Endothelial cell of umbilical vein (primary cell): ENCODE measurements at regions not wholly inside any gene's neighbourhood (a gene's known extent, or its start where the extent isn't known, plus 50 kb on each side); places are given as distances from the start of the nearest gene placed in this dataset.

ENCODE experiments used
- BruUV-seq: library from RNA; stranded (reverse); fragments of 400-500 nt; replicated peaks from 2 replicates; lab custom pipeline; 2021; lab: Mats Ljungman, UMichigan
- CTCF ChIA-PET: fragments of 300-600, 350-600 bp; sonication (Branson Sonifier 250); formaldehyde crosslinking; loops from one replicate; lab custom pipeline; 2021; ENCODE audit warnings: antibody characterized with exemption, inconsistent platforms; lab: Charles Lee
- POLR2A ChIA-PET: fragments of 300-600, 350-600 bp; sonication (Branson Sonifier 250); formaldehyde crosslinking; loops from one replicate; lab custom pipeline; 2021; ENCODE audit warnings: antibody characterized with exemption, inconsistent platforms; lab: Charles Lee
- DNase-seq: peaks from one replicate; pipeline ENCODE4 v3.0.0-alpha.2; 2011; ENCODE audit warnings: low read depth, low spot score
- FAIRE-seq: peaks from 2 replicates; lab custom pipeline; 2011; peaks lifted over from hg19 to GRCh38; lab: Jason Lieb, UNC
- H2AFZ ChIP-seq: 2 replicates; pipeline ENCODE4 v1.6.0; 2012; ENCODE audit warnings: low read depth, low read length, control low read depth, inconsistent platforms
- H3K27ac ChIP-seq: 2 replicates; pipeline ENCODE4 v1.5.1; 2011; ENCODE audit warnings: low read depth, mild to moderate bottlenecking, control low read depth, low read length, moderate library complexity; ENCODE audit not compliant: insufficient read depth
- H3K27me3 ChIP-seq, 2 experiments: 2 replicates each; pipeline versions ENCODE4 v1.6.0 to v1.6.1; 2011; ENCODE audit warnings: low read length in 2 of 2, mixed read lengths in 1 of 2; ENCODE audit not compliant: control insufficient read depth in 2 of 2, insufficient read depth in 2 of 2
- H3K36me3 ChIP-seq, 2 experiments: 2 replicates in 1 of 2; 3 replicates in 1 of 2; pipeline ENCODE4 v1.5.1; 2011; ENCODE audit warnings: low read length in 2 of 2, mild to moderate bottlenecking in 1 of 2, moderate library complexity in 1 of 2; ENCODE audit not compliant: control insufficient read depth in 2 of 2, insufficient read depth in 2 of 2; ENCODE audit errors: extremely low read depth in 1 of 2
- H3K4me1 ChIP-seq: 3 replicates; pipeline ENCODE4 v1.5.1; 2011; ENCODE audit warnings: mild to moderate bottlenecking, low read length; ENCODE audit not compliant: control insufficient read depth, insufficient read depth; ENCODE audit errors: extremely low read depth
- H3K4me2 ChIP-seq: 2 replicates; pipeline ENCODE4 v1.6.1; 2011; ENCODE audit warnings: low read length, control low read depth, mixed read lengths; ENCODE audit not compliant: insufficient read depth
- H3K4me3 ChIP-seq, 3 experiments: fragments of 200-600 bp in 1 of 3; sonication (generic), shearing (Covaris generic) in 1 of 3; replicated peaks in 1 of 3; 2 replicates each; pipeline ENCODE4 v1.5.1; 2011 to 2016; ENCODE audit warnings: control low read depth in 3 of 3, low read length in 3 of 3, mild to moderate bottlenecking in 2 of 3, inconsistent platforms in 1 of 3, low read depth in 1 of 3, moderate library complexity in 1 of 3; ENCODE audit not compliant: insufficient read depth in 1 of 3
- H3K79me2 ChIP-seq: 2 replicates; pipeline ENCODE4 v1.6.0; 2012; ENCODE audit warnings: low read length, inconsistent platforms; ENCODE audit not compliant: control insufficient read depth, insufficient read depth
- H3K9ac ChIP-seq: replicated peaks from 2 replicates; pipeline ENCODE3; 2011; ENCODE audit warnings: low read length, control low read depth; ENCODE audit not compliant: insufficient read depth; ENCODE audit errors: extremely low read depth
- H3K9me1 ChIP-seq: replicated peaks from 3 replicates; pipeline ENCODE4 v1.6.0; 2011; ENCODE audit warnings: mild to moderate bottlenecking, low read length; ENCODE audit not compliant: control insufficient read depth, insufficient read depth; ENCODE audit errors: extremely low read depth
- H3K9me3 ChIP-seq: replicated peaks from 2 replicates; pipeline ENCODE4 v1.5.1; 2012; ENCODE audit warnings: low read length, inconsistent platforms; ENCODE audit not compliant: control insufficient read depth, insufficient read depth
- H4K20me1 ChIP-seq: replicated peaks from 2 replicates; pipeline ENCODE3; 2011; ENCODE audit warnings: mild to moderate bottlenecking, low read length; ENCODE audit not compliant: control insufficient read depth, insufficient read depth; ENCODE audit errors: extremely low read depth
- EZH2 ChIP-seq: IDR thresholded peaks from 2 replicates; pipeline ENCODE4 v1.6.1; 2012; ENCODE audit warnings: borderline replicate concordance, low read depth, mild to moderate bottlenecking, moderate library complexity, low read length, inconsistent platforms; ENCODE audit not compliant: severe bottlenecking
- GATA2 ChIP-seq: IDR thresholded peaks from 2 replicates; pipeline ENCODE4 v1.7.0; 2011; ENCODE audit warnings: low read depth, mild to moderate bottlenecking, moderate library complexity, mixed read lengths, low read length; ENCODE audit not compliant: insufficient read length, insufficient read depth
- POLR2A ChIP-seq: IDR thresholded peaks from 2 replicates; pipeline ENCODE4 v1.6.1; 2012; ENCODE audit warnings: low read depth, mild to moderate bottlenecking, control low read depth, low read length
- POLR2AphosphoS5 ChIP-seq: IDR thresholded peaks from 2 replicates; pipeline ENCODE4 v1.6.1; 2012; ENCODE audit warnings: low read depth, mild to moderate bottlenecking, control low read depth, low read length, moderate library complexity; ENCODE audit not compliant: insufficient read depth
- dilution Hi-C: fragments of 300-500 bp; cut with MboI; formaldehyde crosslinking; loops from one replicate; pipeline ENCODE4 v1.15.0; 2019; ENCODE audit warnings: low sequenced_read_pairs; ENCODE audit not compliant: extremely low pct_ligation_motif_present
- intact Hi-C: fragments of 100-400 bp; cut with micrococcal nuclease; formaldehyde crosslinking; loops from one replicate; pipeline ENCODE4 v1.10.0; 2022
- TF ChIP-seq, protein P1 (sequence below), 2 donors: IDR thresholded peaks; 1 replicate in 1 of 2; 2 replicates in 1 of 2; pipeline ENCODE4 v1.5.1; 2011; ENCODE audit warnings: low read length in 2 of 2, mild to moderate bottlenecking in 2 of 2, moderate library complexity in 2 of 2, control low read depth in 1 of 2, inconsistent platforms in 1 of 2, low read depth in 1 of 2; ENCODE audit not compliant: insufficient read depth in 1 of 2; ENCODE audit errors: extremely low read depth in 1 of 2
- TF ChIP-seq, protein P2 (sequence below): IDR thresholded peaks from 2 replicates; pipeline ENCODE4 v1.6.1; 2011; ENCODE audit not compliant: insufficient read depth, insufficient read length

DNA sequence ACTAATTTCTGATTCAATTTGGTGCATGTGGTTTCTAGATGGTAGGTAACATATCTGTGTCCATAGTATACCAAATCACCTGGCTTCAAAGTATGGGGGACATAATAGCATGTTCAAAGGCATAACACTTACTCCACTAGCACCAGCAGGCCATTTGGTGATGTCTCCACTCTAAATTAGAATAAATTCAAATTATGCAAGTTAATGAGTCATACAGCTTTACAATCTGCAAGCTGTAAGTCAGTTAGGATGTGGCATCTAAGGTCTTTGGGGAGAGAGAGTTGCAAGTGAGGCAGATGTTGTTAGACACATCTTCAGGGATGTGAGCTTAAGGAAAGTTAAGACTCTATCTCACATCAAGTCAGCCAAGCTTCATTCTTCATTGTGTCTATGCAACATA is 506.4 kb upstream of the GRM3 start:
- Histone ChIP-seq H3K9ac (no peak overlapping the region), H3K36me3 (no peaks in the 10 kb centered on the region), H3K4me3 (no peak overlapping the region), H3K79me2 (no peaks in the 10 kb centered on the region), H3K9me1 (no peaks in the 10 kb centered on the region), H3K27me3 (no peaks in the 10 kb centered on the region), H4K20me1 (no peaks in the 10 kb centered on the region), H2AFZ (no peak overlapping the region), H3K27ac (no peak overlapping the region), H3K4me1 (no peaks in the 10 kb centered on the region), H3K4me2 (no peak overlapping the region), H3K9me3 (peaks cover 2% of the 10 kb centered on the region)
- no peak for TF ChIP-seq POLR2A
- TF ChIP-seq, protein P1, sequence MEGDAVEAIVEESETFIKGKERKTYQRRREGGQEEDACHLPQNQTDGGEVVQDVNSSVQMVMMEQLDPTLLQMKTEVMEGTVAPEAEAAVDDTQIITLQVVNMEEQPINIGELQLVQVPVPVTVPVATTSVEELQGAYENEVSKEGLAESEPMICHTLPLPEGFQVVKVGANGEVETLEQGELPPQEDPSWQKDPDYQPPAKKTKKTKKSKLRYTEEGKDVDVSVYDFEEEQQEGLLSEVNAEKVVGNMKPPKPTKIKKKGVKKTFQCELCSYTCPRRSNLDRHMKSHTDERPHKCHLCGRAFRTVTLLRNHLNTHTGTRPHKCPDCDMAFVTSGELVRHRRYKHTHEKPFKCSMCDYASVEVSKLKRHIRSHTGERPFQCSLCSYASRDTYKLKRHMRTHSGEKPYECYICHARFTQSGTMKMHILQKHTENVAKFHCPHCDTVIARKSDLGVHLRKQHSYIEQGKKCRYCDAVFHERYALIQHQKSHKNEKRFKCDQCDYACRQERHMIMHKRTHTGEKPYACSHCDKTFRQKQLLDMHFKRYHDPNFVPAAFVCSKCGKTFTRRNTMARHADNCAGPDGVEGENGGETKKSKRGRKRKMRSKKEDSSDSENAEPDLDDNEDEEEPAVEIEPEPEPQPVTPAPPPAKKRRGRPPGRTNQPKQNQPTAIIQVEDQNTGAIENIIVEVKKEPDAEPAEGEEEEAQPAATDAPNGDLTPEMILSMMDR (IDR thresholded peaks at IDR 0.05; ENCODE audit: extremely low read depth in 1 of 2, insufficient read depth in 1 of 2, low read depth in 1 of 2, low read length in 2 of 2), result no peak
- TF ChIP-seq, protein P2, sequence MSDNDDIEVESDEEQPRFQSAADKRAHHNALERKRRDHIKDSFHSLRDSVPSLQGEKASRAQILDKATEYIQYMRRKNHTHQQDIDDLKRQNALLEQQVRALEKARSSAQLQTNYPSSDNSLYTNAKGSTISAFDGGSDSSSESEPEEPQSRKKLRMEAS, result no peak
- TF ChIP-seq GATA2, result no peak
- intact Hi-C loops (no loop called here), dilution Hi-C loops (no loop called here)
- DNase-seq, result no peak
- ChIA-PET POLR2A (no interaction called here), CTCF (no interaction called here)
- no TSS peak for BruUV-seq
- FAIRE-seq, result no peak

DNA sequence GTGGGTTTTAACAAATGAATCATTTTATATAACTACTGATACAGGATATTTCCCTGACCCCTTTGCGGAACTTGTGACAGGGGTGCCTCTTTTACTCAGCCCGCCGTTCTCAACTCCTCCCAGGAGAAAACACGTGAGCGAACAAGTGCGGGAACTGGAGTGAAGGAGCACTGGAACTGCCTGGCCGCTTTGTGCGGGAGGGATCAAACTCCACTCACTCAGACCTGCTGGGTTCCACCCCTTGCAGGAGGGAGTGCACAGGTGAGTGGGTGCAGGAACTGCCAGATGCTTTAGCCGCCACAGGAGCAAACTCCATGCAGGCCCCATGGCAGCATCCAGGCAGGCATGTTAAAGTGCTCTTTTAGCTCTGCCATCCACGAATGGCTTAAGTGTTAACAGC is 513.4 kb upstream of the GRM3 start:
- TF ChIP-seq POLR2A (no peak), POLR2AphosphoS5 (no peak), EZH2 (no peak), GATA2 (no peak)
- no peaks in the 10 kb centered on the region for H4K20me1 ChIP-seq
- no TSS peak for BruUV-seq
- H3K27me3 ChIP-seq, result no peaks in the 10 kb centered on the region
- intact Hi-C loops (no loop called here), dilution Hi-C loops (no loop called here)
- no peaks in the 10 kb centered on the region for H3K9me1 ChIP-seq
- H3K4me3 ChIP-seq, result no peak overlapping the region
- H3K36me3 ChIP-seq, result no peaks in the 10 kb centered on the region
- no peak overlapping the region for H3K9ac ChIP-seq
- H3K4me1 ChIP-seq, result no peaks in the 10 kb centered on the region
- no peaks in the 10 kb centered on the region for H3K79me2 ChIP-seq
- CTCF ChIA-PET, result no interaction called here
- POLR2A ChIA-PET, result no interaction called here
- no peak for FAIRE-seq
- H3K9me3 ChIP-seq, result peaks cover 2% of the 10 kb centered on the region
- DNase-seq, result no peak
- H3K27ac ChIP-seq, result no peak overlapping the region
- no peak overlapping the region for H3K4me2 ChIP-seq
- H2AFZ ChIP-seq, result no peak overlapping the region
